H9 (cell line): ENCODE measurements at regions not wholly inside any gene's neighbourhood (a gene's known extent, or its start where the extent isn't known, plus 50 kb on each side); places are given as distances from the start of the nearest gene placed in this dataset.

ENCODE experiments used
- DNase-seq: peaks from one replicate; pipeline ENCODE4 v3.0.0-alpha.2; 2017
- H2AFZ ChIP-seq: one replicate; pipeline ENCODE4 v1.6.1; 2013; ENCODE audit warnings: mild to moderate bottlenecking, low read length, control low read depth, moderate library complexity
- H2AK5ac ChIP-seq: 2 replicates; pipeline ENCODE4 v1.6.1; 2013; ENCODE audit warnings: low read length, control low read depth, mixed read lengths; ENCODE audit not compliant: insufficient read length
- H2BK120ac ChIP-seq: one replicate; pipeline ENCODE4 v1.6.1; 2013; ENCODE audit warnings: low read depth, mild to moderate bottlenecking, low read length, control low read depth, inconsistent platforms; ENCODE audit not compliant: poor library complexity, severe bottlenecking
- H2BK12ac ChIP-seq: 2 replicates; pipeline ENCODE4 v1.6.1; 2013; ENCODE audit warnings: low read length, control low read depth, mixed read lengths, low read depth; ENCODE audit not compliant: insufficient read length
- H2BK15ac ChIP-seq: 2 replicates; pipeline ENCODE4 v1.6.1; 2013; ENCODE audit warnings: low read depth, low read length, control low read depth
- H2BK20ac ChIP-seq: one replicate; pipeline ENCODE4 v1.6.1; 2013; ENCODE audit warnings: low read depth, mild to moderate bottlenecking, low read length, control low read depth, inconsistent platforms; ENCODE audit not compliant: poor library complexity, severe bottlenecking
- H2BK5ac ChIP-seq: 2 replicates; pipeline ENCODE4 v1.6.1; 2013; ENCODE audit warnings: low read length, control low read depth, mixed read lengths; ENCODE audit not compliant: insufficient read length
- H3K14ac ChIP-seq: 2 replicates; pipeline ENCODE4 v1.6.1; 2013; ENCODE audit warnings: low read length, control low read depth; ENCODE audit not compliant: insufficient read depth
- H3K18ac ChIP-seq: 2 replicates; pipeline ENCODE4 v1.6.1; 2013; ENCODE audit warnings: low read depth, mild to moderate bottlenecking, mixed read lengths, low read length, control low read depth; ENCODE audit not compliant: insufficient read length
- H3K23ac ChIP-seq: 2 replicates; pipeline ENCODE4 v1.6.1; 2013; ENCODE audit warnings: low read length, control low read depth, mixed read lengths, low read depth; ENCODE audit not compliant: insufficient read length
- H3K23me2 ChIP-seq: 2 replicates; pipeline ENCODE4 v1.6.1; 2013; ENCODE audit warnings: low read depth, mild to moderate bottlenecking, mixed read lengths, low read length, control low read depth; ENCODE audit not compliant: insufficient read length, poor library complexity, severe bottlenecking
- H3K27ac ChIP-seq: 2 replicates; pipeline ENCODE4 v1.5.1; 2013; ENCODE audit warnings: low read length, control low read depth, mixed read lengths, low read depth; ENCODE audit not compliant: insufficient read length
- H3K27me3 ChIP-seq: 2 replicates; pipeline ENCODE4 v1.6.1; 2013; ENCODE audit warnings: low read length, control low read depth, inconsistent platforms; ENCODE audit not compliant: insufficient read depth
- H3K4ac ChIP-seq: 2 replicates; pipeline ENCODE4 v1.6.1; 2013; ENCODE audit warnings: low read depth, mild to moderate bottlenecking, control low read depth, inconsistent platforms, low read length, moderate library complexity
- H3K4me1 ChIP-seq: 2 replicates; pipeline ENCODE4 v1.6.1; 2013; ENCODE audit warnings: low read length, control low read depth, inconsistent platforms; ENCODE audit not compliant: insufficient read depth
- H3K4me2 ChIP-seq: 2 replicates; pipeline ENCODE4 v1.6.1; 2013; ENCODE audit warnings: low read length, control low read depth, mixed read lengths; ENCODE audit not compliant: insufficient read length, insufficient read depth
- H3K56ac ChIP-seq: 2 replicates; pipeline ENCODE4 v1.6.1; 2013; ENCODE audit warnings: low read depth, mild to moderate bottlenecking, mixed read lengths, low read length, control low read depth; ENCODE audit not compliant: insufficient read length
- H3K79me1 ChIP-seq: 2 replicates; pipeline ENCODE4 v1.6.1; 2013; ENCODE audit warnings: low read depth, mild to moderate bottlenecking, moderate library complexity, low read length, control low read depth, inconsistent platforms; ENCODE audit not compliant: insufficient read depth, poor library complexity, severe bottlenecking
- H3K79me2 ChIP-seq: 2 replicates; pipeline ENCODE4 v1.6.1; 2013; ENCODE audit warnings: low read length, control low read depth, inconsistent platforms; ENCODE audit not compliant: insufficient read depth
- H3K9ac ChIP-seq: 2 replicates; pipeline ENCODE4 v1.6.1; 2013; ENCODE audit warnings: low read length, control low read depth, mixed read lengths; ENCODE audit not compliant: insufficient read length; ENCODE audit errors: extremely low read depth
- H3K9me3 ChIP-seq: one replicate; pipeline ENCODE4 v1.6.1; 2013; ENCODE audit warnings: low read depth, low read length, inconsistent platforms; ENCODE audit not compliant: control insufficient read depth
- H3T11ph ChIP-seq: one replicate; pipeline ENCODE4 v1.6.1; 2013; ENCODE audit warnings: mild to moderate bottlenecking, low read length, control low read depth, inconsistent platforms
- H4K20me1 ChIP-seq: one replicate; pipeline ENCODE4 v1.6.1; 2013; ENCODE audit not compliant: control insufficient read depth, insufficient read length, insufficient read depth
- H4K5ac ChIP-seq: 2 replicates; pipeline ENCODE4 v1.6.1; 2013; ENCODE audit warnings: low read depth, mild to moderate bottlenecking, mixed read lengths, low read length, control low read depth; ENCODE audit not compliant: insufficient read length
- H4K8ac ChIP-seq: replicated peaks from 2 replicates; pipeline ENCODE4 v1.6.1; 2013; ENCODE audit warnings: low read length, control low read depth, mixed read lengths, low read depth; ENCODE audit not compliant: insufficient read length
- H4K91ac ChIP-seq: 2 replicates; pipeline ENCODE4 v1.6.1; 2013; ENCODE audit warnings: low read depth, mild to moderate bottlenecking, moderate library complexity, mixed read lengths, low read length, control low read depth; ENCODE audit not compliant: insufficient read length
- H3K27ac Mint-ChIP-seq, 3 experiments: 2 replicates in 2 of 3; 3 replicates in 1 of 3; pipeline ENCODE4 v1.8.0; 2020 to 2021; ENCODE audit warnings: mixed read lengths in 3 of 3, mild to moderate bottlenecking in 1 of 3, moderate library complexity in 1 of 3
- H3K27me3 Mint-ChIP-seq: 2 replicates; pipeline ENCODE4 v1.8.0; 2021; ENCODE audit warnings: low read depth, mild to moderate bottlenecking, moderate library complexity, mixed read lengths
- H3K36me3 Mint-ChIP-seq, 3 experiments: 2 replicates in 2 of 3; 3 replicates in 1 of 3; pipeline ENCODE4 v1.8.0; 2020 to 2021; ENCODE audit warnings: low read depth in 3 of 3, mixed read lengths in 3 of 3; ENCODE audit not compliant: insufficient read depth in 1 of 3
- H3K4me1 Mint-ChIP-seq, 2 experiments: 2 replicates each; pipeline ENCODE4 v1.8.0; 2020; ENCODE audit warnings: mixed read lengths in 2 of 2
- H3K4me3 Mint-ChIP-seq, 2 experiments: 2 replicates in 1 of 2; 3 replicates in 1 of 2; pipeline ENCODE4 v1.8.0; 2020 to 2021; ENCODE audit warnings: mild to moderate bottlenecking in 2 of 2, mixed read lengths in 2 of 2, moderate library complexity in 1 of 2
- H3K9me3 Mint-ChIP-seq, 2 experiments: 2 replicates in 1 of 2; 3 replicates in 1 of 2; pipeline ENCODE4 v1.8.0; 2020; ENCODE audit warnings: mild to moderate bottlenecking in 2 of 2, mixed read lengths in 2 of 2, moderate library complexity in 1 of 2
- CTCF ChIP-seq: fragments of 200-600 bp; sonication (generic); conservative IDR thresholded peaks from 3 replicates; pipeline ENCODE4 v1.8.0; 2021; ENCODE audit warnings: antibody characterized with exemption, mild to moderate bottlenecking
- WGBS: extraction: QIAGEN DNeasy Blood & Tissue Kit; methylation state at CpG from one replicate; pipeline ENCODE4 v1.1.7; 2013; ENCODE audit warnings: missing lambda C conversion rate, low lambda C conversion rate, mixed read lengths; ENCODE audit not compliant: insufficient read length; ENCODE audit errors: extremely low coverage; 5-methylcytosine and 5-hydroxymethylcytosine counted together

DNA sequence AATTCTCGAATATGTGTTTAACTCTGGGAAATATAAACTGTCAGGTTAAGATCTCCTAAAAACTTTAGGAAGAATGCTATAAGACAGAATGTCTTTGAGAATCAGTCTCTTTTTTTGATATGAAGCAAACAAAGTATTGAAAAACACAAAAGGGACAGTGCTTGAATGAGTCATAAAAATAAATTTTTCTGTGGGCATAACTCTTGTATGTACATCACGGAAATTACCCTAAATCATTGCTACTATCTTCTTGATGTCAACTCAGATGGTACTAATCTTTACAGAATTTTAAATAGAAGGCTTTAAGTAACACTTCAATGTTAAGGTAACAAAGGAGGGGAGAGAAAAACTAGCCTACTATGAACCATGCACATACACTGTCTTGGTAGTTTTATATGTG, 244.0 kb upstream of the AMIGO2 start:
- Histone ChIP-seq H3K18ac (no peak overlapping the region), H3K9me3 (no peaks in the 10 kb centered on the region), H3K27me3 (no peaks in the 10 kb centered on the region), H3K23me2 (no peaks in the 10 kb centered on the region), H3K14ac (no peak overlapping the region), H3K79me2 (no peaks in the 10 kb centered on the region), H3K79me1 (no peaks in the 10 kb centered on the region), H3K56ac (no peak overlapping the region), H3K9ac (no peak overlapping the region), H2AK5ac (no peak overlapping the region), H3K4me1 (no peaks in the 10 kb centered on the region), H3K4ac (no peak overlapping the region), H2BK120ac (no peak overlapping the region), H4K91ac (no peak overlapping the region), H4K5ac (no peak overlapping the region), H3K23ac (no peak overlapping the region), H4K8ac (no peak overlapping the region), H3T11ph (no peak overlapping the region), H2BK20ac (no peak overlapping the region), H2BK15ac (no peak overlapping the region), H3K4me2 (no peak overlapping the region), H2BK12ac (no peak overlapping the region), H3K27ac (no peak overlapping the region), H4K20me1 (no peaks in the 10 kb centered on the region), H2AFZ (no peak overlapping the region), H2BK5ac (no peak overlapping the region)
- H3K9me3 Mint-ChIP-seq, result no peaks in the 10 kb centered on the region; a peak in 1 of 5 replicates
- TF ChIP-seq CTCF, result no peak
- no peak for DNase-seq
- no peaks in the 10 kb centered on the region for H3K27me3 Mint-ChIP-seq
- no CpG with 5 or more reads among the region's 2 CpGs for WGBS
- no peaks in the 10 kb centered on the region for H3K36me3 Mint-ChIP-seq
- H3K27ac Mint-ChIP-seq, result no peak overlapping the region
- H3K4me1 Mint-ChIP-seq, result no peaks in the 10 kb centered on the region
- no peak overlapping the region for H3K4me3 Mint-ChIP-seq
